Sigmoid colon (tissue), 6 donors: ENCODE measurements at regions not wholly inside any gene's neighbourhood (a gene's known extent, or its start where the extent isn't known, plus 50 kb on each side); places are given as distances from the start of the nearest gene placed in this dataset.

Source experiments
- DNase-seq: peaks from one replicate; pipeline ENCODE4 v3.0.0-alpha.2; 2019
- H3K27ac ChIP-seq, 4 donors: fragments of 200-600 bp; sonication (generic); one replicate each; pipeline ENCODE4 v1.5.1; 2016 to 2019; ENCODE audit warnings: mild to moderate bottlenecking in 1 of 4
- H3K27me3 ChIP-seq, 3 donors: fragments of 200-600 bp; sonication (generic); one replicate each; pipeline ENCODE4 v1.5.1; 2019; ENCODE audit warnings: mild to moderate bottlenecking in 1 of 3
- H3K36me3 ChIP-seq, 4 donors: fragments of 200-600 bp; sonication (generic); one replicate each; pipeline ENCODE4 v1.5.1; 2016 to 2019
- H3K4me1 ChIP-seq, 4 donors: fragments of 200-600 bp; sonication (generic); one replicate each; pipeline ENCODE4 v1.5.1; 2017 to 2019
- H3K4me3 ChIP-seq, 4 donors: fragments of 200-600 bp; sonication (generic); one replicate each; pipeline ENCODE4 v1.5.1; 2017 to 2019; ENCODE audit warnings: mild to moderate bottlenecking in 2 of 4, moderate library complexity in 1 of 4
- H3K9me3 ChIP-seq, 4 donors: fragments of 200-600 bp in 3 of 4; sonication (generic) in 3 of 4; one replicate each; pipeline versions ENCODE4 v1.5.1 to v1.6.1; 2013 to 2019
- CTCF ChIP-seq, 4 experiments: fragments of 450-650 bp in 3 of 4; fragments of 200-600 bp in 1 of 4; IDR thresholded peaks; one replicate each; pipeline ENCODE4 v1.5.1; 2016 to 2019; ENCODE audit warnings: antibody characterized with exemption in 4 of 4, mild to moderate bottlenecking in 3 of 4, moderate library complexity in 2 of 4
- EP300 ChIP-seq, 4 donors: sonication (generic); formaldehyde crosslinking; IDR thresholded peaks; one replicate each; pipeline ENCODE4 v1.6.1; 2017; ENCODE audit warnings: antibody characterized with exemption in 4 of 4
- POLR2A ChIP-seq, 2 donors: fragments of 450-650 bp; IDR thresholded peaks; one replicate each; pipeline ENCODE4 v1.6.1; 2016; ENCODE audit warnings: antibody characterized with exemption in 2 of 2, mild to moderate bottlenecking in 2 of 2, moderate library complexity in 2 of 2
- POLR2AphosphoS5 ChIP-seq, 4 donors: sonication (generic); formaldehyde crosslinking; IDR thresholded peaks; one replicate each; pipeline ENCODE4 v1.6.1; 2017; ENCODE audit warnings: antibody characterized with exemption in 4 of 4
- WGBS, 2 donors: extraction: QIAGEN DNeasy Blood & Tissue Kit; methylation state at CpG; one replicate each; pipeline ENCODE4 v1.1.7; 2013; 5-methylcytosine and 5-hydroxymethylcytosine counted together
- intact Hi-C: fragments of 100-400 bp; cut with DNase I; formaldehyde crosslinking; loops from one replicate; pipeline ENCODE4 v1.15.1; 2023
- small RNA-seq, 3 donors: library from RNA; depleted of rRNA; stranded (forward); fragments of <200 nt; gene quantifications; one replicate each; pipeline ENCODE3, GENCODE V24; 2016
- donor health status: healthy with polysubstance abuse.
- donor health status: healthy.

GRCh38 chr6:37550191-37550831 is 50.6 kb upstream of the CCDC167 start:
- no peak for DNase-seq
- intact Hi-C loops = no loop called here
- Histone ChIP-seq H3K27ac (no peak overlapping the region), H3K27me3 (peaks cover 0 to 17% (median 0%) of the 10 kb centered on the region in 3 donors), H3K4me3 (no peak overlapping the region), H3K9me3 (no peaks in the 10 kb centered on the region), H3K4me1 (peaks cover 0 to 15% (median 7%) of the 10 kb centered on the region in 4 donors), H3K36me3 (no peaks in the 10 kb centered on the region)
- 68 to 81% methylated on average over 12 of the region's 12 CpGs for WGBS, 2 donors
- TF ChIP-seq EP300 (IDR thresholded peaks at IDR 0.05) (no peak), POLR2AphosphoS5 (IDR thresholded peaks at IDR 0.05) (no peak), CTCF (IDR thresholded peaks at IDR 0.05) (no peak), POLR2A (IDR thresholded peaks at IDR 0.05) (no peak)

- H3K27ac ChIP-seq = no peak overlapping the region
- no peaks in the 10 kb centered on the region for H3K9me3 ChIP-seq
- H3K36me3 ChIP-seq = no peaks in the 10 kb centered on the region
- intact Hi-C loops = no loop called here
- no peak for TF ChIP-seq EP300 (IDR thresholded peaks at IDR 0.05)
- H3K27me3 ChIP-seq = peaks cover 0 to 13% (median 0%) of the 10 kb centered on the region in 3 donors
- H3K4me3 ChIP-seq = no peak overlapping the region
- 82% methylated on average over 11 of the region's 11 CpGs for WGBS, 2 donors
- H3K4me1 ChIP-seq = peaks cover 0 to 15% (median 7%) of the 10 kb centered on the region in 4 donors
- DNase-seq = no peak
Measured at GRCh38 chr6:37549558-37549957, 49.9 kb upstream of the CCDC167 start.

Small RNAs in the stretch of these regions (small RNA-seq; reads per million reads assigned to genes)
- gene MIR4462 = 0 reads per million in 3 donors
